Neutrophil (primary cell): ENCODE measurements at regions not wholly inside any gene's neighbourhood (a gene's known extent, or its start where the extent isn't known, plus 50 kb on each side); places are given as distances from the start of the nearest gene placed in this dataset.

Experiments used
- H3K27ac ChIP-seq: fragments of 200-600 bp; sonication (generic); 2 replicates; pipeline ENCODE4 v1.5.1; 2016; ENCODE audit warnings: mild to moderate bottlenecking, moderate library complexity
- H3K27me3 ChIP-seq: fragments of 200-600 bp; sonication (generic); 2 replicates; pipeline ENCODE4 v1.6.0; 2016; ENCODE audit warnings: mild to moderate bottlenecking
- H3K36me3 ChIP-seq: fragments of 200-600 bp; sonication (generic); 2 replicates; pipeline ENCODE4 v1.5.1; 2017
- H3K4me1 ChIP-seq, 2 experiments: fragments of 200-600 bp in 1 of 2; sonication (generic) in 1 of 2; 1 replicate in 1 of 2; 2 replicates in 1 of 2; pipeline versions ENCODE4 v1.5.1 to v1.6.1; 2013 to 2016; ENCODE audit warnings: low read depth in 1 of 2, low read length in 1 of 2, mild to moderate bottlenecking in 1 of 2, moderate library complexity in 1 of 2; ENCODE audit not compliant: control insufficient read depth in 1 of 2, insufficient read depth in 1 of 2
- H3K4me3 ChIP-seq, 2 experiments: fragments of 200-600 bp in 1 of 2; sonication (generic) in 1 of 2; 1 replicate in 1 of 2; 2 replicates in 1 of 2; pipeline ENCODE4 v1.5.1; 2013 to 2016; ENCODE audit warnings: low read depth in 1 of 2, low read length in 1 of 2, mild to moderate bottlenecking in 1 of 2, moderate library complexity in 1 of 2
- H3K9me3 ChIP-seq: fragments of 200-600 bp; sonication (generic); 2 replicates; pipeline ENCODE4 v1.5.1; 2016
- CTCF ChIP-seq: fragments of 200-600 bp; sonication (generic); IDR thresholded peaks from 2 replicates; pipeline ENCODE4 v1.5.1; 2016; ENCODE audit warnings: antibody characterized with exemption

- Histone ChIP-seq H3K4me1 (no peaks in the 10 kb centered on the region), H3K27ac (no peak overlapping the region), H3K9me3 (no peaks in the 10 kb centered on the region), H3K4me3 (no peak overlapping the region), H3K27me3 (no peaks in the 10 kb centered on the region), H3K36me3 (no peaks in the 10 kb centered on the region)
- no peak for TF ChIP-seq CTCF
Observed at GRCh38 chr3:157931517-157931916, 174.7 kb downstream of the SHOX2 start.

GRCh38 chr3:157930000-157930780 lies 176.0 kb downstream of the SHOX2 start:
- Histone ChIP-seq H3K27me3 (no peaks in the 10 kb centered on the region), H3K9me3 (no peaks in the 10 kb centered on the region), H3K4me1 (no peaks in the 10 kb centered on the region), H3K4me3 (no peak overlapping the region), H3K36me3 (no peaks in the 10 kb centered on the region), H3K27ac (no peak overlapping the region)
- TF ChIP-seq CTCF = no peak

DNA sequence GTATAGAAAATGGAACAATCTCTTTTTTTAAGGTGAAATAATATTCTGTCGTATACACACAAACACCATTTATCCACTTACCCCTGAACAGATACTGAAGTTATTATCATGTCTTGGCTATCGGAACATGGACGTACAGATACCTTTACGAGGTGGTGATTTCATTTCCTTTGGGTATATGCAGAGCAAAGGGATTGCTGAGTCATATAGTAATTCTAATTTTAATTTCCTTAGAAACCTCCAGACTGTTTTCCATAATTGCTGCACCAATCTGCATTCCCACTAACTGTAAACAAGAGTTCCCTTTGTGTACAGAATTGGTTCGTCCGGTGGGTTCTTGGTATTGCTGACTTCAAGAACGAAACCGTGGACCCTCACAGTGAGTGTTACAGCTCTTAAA lies 179.4 kb downstream of the SHOX2 start:
- H3K4me3 ChIP-seq = no peak overlapping the region
- no peaks in the 10 kb centered on the region for H3K9me3 ChIP-seq
- no peaks in the 10 kb centered on the region for H3K27me3 ChIP-seq
- no peak for TF ChIP-seq CTCF
- H3K27ac ChIP-seq = no peak overlapping the region
- H3K36me3 ChIP-seq = no peaks in the 10 kb centered on the region
- no peaks in the 10 kb centered on the region for H3K4me1 ChIP-seq

GRCh38 chr3:157922614-157923013 lies 183.6 kb downstream of the SHOX2 start:
- Histone ChIP-seq H3K36me3 (no peaks in the 10 kb centered on the region), H3K4me3 (no peak overlapping the region), H3K9me3 (no peaks in the 10 kb centered on the region), H3K27me3 (no peaks in the 10 kb centered on the region), H3K27ac (no peak overlapping the region), H3K4me1 (peaks cover 11% of the 10 kb centered on the region in 2 experiments)
- no peak for TF ChIP-seq CTCF

GRCh38 chr3:157921811-157922210 lies 184.4 kb downstream of the SHOX2 start:
- no peaks in the 10 kb centered on the region for H3K27me3 ChIP-seq
- H3K4me3 ChIP-seq = no peak overlapping the region
- peaks cover 14% of the 10 kb centered on the region in 2 experiments for H3K4me1 ChIP-seq
- no peaks in the 10 kb centered on the region for H3K9me3 ChIP-seq
- H3K36me3 ChIP-seq = no peaks in the 10 kb centered on the region
- TF ChIP-seq CTCF = no peak
- no peak overlapping the region for H3K27ac ChIP-seq
